H1 (cell line): ENCODE measurements at regions not wholly inside any gene's neighbourhood (a gene's known extent, or its start where the extent isn't known, plus 50 kb on each side); places are given as distances from the start of the nearest gene placed in this dataset.
A peak's percentile ranks its signal among the peaks of the same experiment; 100 is the strongest.

Source experiments
- CTCF ChIA-PET: fragments of 300-600 bp; sonication (Branson Sonifier 250); formaldehyde crosslinking; loops from one replicate; lab custom pipeline; 2021; ENCODE audit not compliant: partially characterized antibody; lab: Charles Lee
- POLR2A ChIA-PET: fragments of 300-600 bp; sonication (Branson Sonifier 250); formaldehyde crosslinking; loops from one replicate; lab custom pipeline; 2021; ENCODE audit warnings: inconsistent platforms; ENCODE audit not compliant: partially characterized antibody; lab: Charles Lee
- DNase-seq, 2 experiments: peaks; one replicate each; pipeline versions ENCODE4 v3.0.0 to v3.0.0-alpha.2; 2010 to 2022; ENCODE audit warnings: low spot score in 2 of 2, low read depth in 1 of 2, mixed read lengths in 1 of 2
- FAIRE-seq: peaks from 2 replicates; lab custom pipeline; 2011; peaks lifted over from hg19 to GRCh38; lab: Jason Lieb, UNC
- H2AFZ ChIP-seq: 2 replicates; pipeline ENCODE4 v1.8.1; 2012; ENCODE audit warnings: low read length, inconsistent platforms
- H2AK5ac ChIP-seq: 2 replicates; pipeline ENCODE4 v1.6.1; 2013; ENCODE audit warnings: low read depth, low read length
- H2BK120ac ChIP-seq: replicated peaks from 2 replicates; pipeline ENCODE3; 2013; ENCODE audit warnings: low read depth, low read length, inconsistent platforms
- H2BK12ac ChIP-seq: 2 replicates; pipeline ENCODE4 v1.6.1; 2013; ENCODE audit warnings: low read depth, low read length
- H2BK15ac ChIP-seq: 2 replicates; pipeline ENCODE4 v1.6.1; 2013; ENCODE audit warnings: low read length
- H2BK20ac ChIP-seq: 2 replicates; pipeline ENCODE4 v1.6.1; 2013; ENCODE audit warnings: low read length
- H2BK5ac ChIP-seq: 2 replicates; pipeline ENCODE4 v1.6.1; 2013; ENCODE audit warnings: low read depth, low read length
- H3K14ac ChIP-seq: 2 replicates; pipeline ENCODE4 v1.6.1; 2013; ENCODE audit warnings: inconsistent platforms; ENCODE audit not compliant: insufficient read length
- H3K18ac ChIP-seq: 2 replicates; pipeline ENCODE4 v1.6.1; 2013; ENCODE audit warnings: low read length; ENCODE audit errors: extremely low read depth
- H3K23ac ChIP-seq: 2 replicates; pipeline ENCODE4 v1.6.1; 2013; ENCODE audit warnings: inconsistent platforms; ENCODE audit not compliant: insufficient read length
- H3K23me2 ChIP-seq: 2 replicates; pipeline ENCODE4 v1.6.1; 2013; ENCODE audit warnings: low read depth, low read length
- H3K27ac ChIP-seq: 2 replicates; pipeline ENCODE4 v1.6.1; 2011; ENCODE audit warnings: low read depth, low read length, inconsistent platforms
- H3K27me3 ChIP-seq, 4 experiments: replicated peaks in 1 of 4; 1 replicate in 1 of 4; 2 replicates in 3 of 4; pipeline versions ENCODE4 v1.6.1 to v1.8.1; 2011 to 2013; ENCODE audit warnings: low read length in 3 of 4, mild to moderate bottlenecking in 3 of 4, inconsistent platforms in 2 of 4, mixed read lengths in 2 of 4, moderate library complexity in 1 of 4; ENCODE audit not compliant: control insufficient read depth in 3 of 4, insufficient read depth in 3 of 4; ENCODE audit errors: extremely low read depth in 1 of 4
- H3K36me3 ChIP-seq, 4 experiments: 2 replicates each; pipeline versions ENCODE4 v1.6.1 to v1.8.1; 2011 to 2013; ENCODE audit warnings: mild to moderate bottlenecking in 4 of 4, low read length in 3 of 4, moderate library complexity in 2 of 4, control low read depth in 1 of 4, inconsistent platforms in 1 of 4; ENCODE audit not compliant: insufficient read depth in 4 of 4, control insufficient read depth in 2 of 4
- H3K4ac ChIP-seq: replicated peaks from 2 replicates; pipeline ENCODE3; 2013; ENCODE audit warnings: low read length, low read depth, mixed read lengths, inconsistent platforms; ENCODE audit not compliant: insufficient read length
- H3K4me1 ChIP-seq, 4 experiments: replicated peaks in 1 of 4; 1 replicate in 1 of 4; 2 replicates in 3 of 4; pipeline versions ENCODE4 v1.6.1 to v1.8.1; 2011 to 2013; ENCODE audit warnings: low read length in 3 of 4, inconsistent platforms in 2 of 4, mixed read lengths in 1 of 4; ENCODE audit not compliant: insufficient read depth in 4 of 4, control insufficient read depth in 3 of 4
- H3K4me2 ChIP-seq, 2 experiments: 2 replicates each; pipeline versions ENCODE4 v1.6.1 to v1.8.1; 2011 to 2013; ENCODE audit warnings: low read depth in 2 of 2, low read length in 2 of 2, control low read depth in 1 of 2, inconsistent platforms in 1 of 2, mild to moderate bottlenecking in 1 of 2; ENCODE audit not compliant: insufficient read depth in 1 of 2
- H3K4me3 ChIP-seq, 4 experiments: fragments of 200-600, 300-600 bp in 1 of 4; sonication (generic), shearing (Covaris generic), sonication (Bioruptor Twin) in 1 of 4; 2 replicates each; pipeline versions ENCODE4 v1.5.1 to v1.8.1; 2011 to 2016; ENCODE audit warnings: low read length in 4 of 4, low read depth in 3 of 4, control low read depth in 2 of 4, inconsistent platforms in 2 of 4, mild to moderate bottlenecking in 2 of 4, mixed read lengths in 1 of 4, moderate library complexity in 1 of 4; ENCODE audit not compliant: insufficient read depth in 2 of 4; ENCODE audit errors: extremely low read depth in 1 of 4
- H3K56ac ChIP-seq: replicated peaks from 2 replicates; pipeline ENCODE3; 2013; ENCODE audit warnings: low read depth, mild to moderate bottlenecking, mixed read lengths, low read length, inconsistent platforms; ENCODE audit not compliant: insufficient read length
- H3K79me1 ChIP-seq: 2 replicates; pipeline ENCODE4 v1.6.1; 2013; ENCODE audit warnings: low read depth, low read length, control low read depth
- H3K79me2 ChIP-seq, 2 experiments: 2 replicates each; pipeline versions ENCODE4 v1.6.1 to v1.8.1; 2012 to 2013; ENCODE audit warnings: low read length in 2 of 2, mild to moderate bottlenecking in 2 of 2, inconsistent platforms in 1 of 2; ENCODE audit not compliant: insufficient read depth in 2 of 2, control insufficient read depth in 1 of 2
- H3K9ac ChIP-seq, 4 experiments: replicated peaks in 1 of 4; 1 replicate in 1 of 4; 2 replicates in 3 of 4; pipeline versions ENCODE4 v1.6.1 to v1.8.1; 2011 to 2013; ENCODE audit warnings: low read depth in 3 of 4, low read length in 3 of 4, control low read depth in 2 of 4, mild to moderate bottlenecking in 2 of 4, moderate library complexity in 2 of 4, inconsistent platforms in 1 of 4; ENCODE audit errors: extremely low read depth in 1 of 4
- H3K9me3 ChIP-seq, 2 experiments: 2 replicates each; pipeline versions ENCODE4 v1.6.1 to v1.8.1; 2012 to 2013; ENCODE audit warnings: mild to moderate bottlenecking in 2 of 2, moderate library complexity in 2 of 2, control low read depth in 1 of 2, inconsistent platforms in 1 of 2, low read depth in 1 of 2, low read length in 1 of 2, mixed read lengths in 1 of 2; ENCODE audit not compliant: insufficient read depth in 2 of 2
- H4K20me1 ChIP-seq, 2 experiments: replicated peaks in 1 of 2; 2 replicates each; pipeline versions ENCODE3 to v1.8.1; 2011 to 2013; ENCODE audit warnings: inconsistent platforms in 2 of 2, low read length in 2 of 2, mild to moderate bottlenecking in 1 of 2; ENCODE audit not compliant: insufficient read depth in 2 of 2, control insufficient read depth in 1 of 2
- H4K5ac ChIP-seq: 2 replicates; pipeline ENCODE4 v1.6.1; 2013; ENCODE audit warnings: low read length, low read depth, mixed read lengths, inconsistent platforms; ENCODE audit not compliant: insufficient read length
- H4K8ac ChIP-seq: 2 replicates; pipeline ENCODE4 v1.8.0; 2013; ENCODE audit warnings: mild to moderate bottlenecking, moderate library complexity, low read length, inconsistent platforms; ENCODE audit not compliant: insufficient read depth; ENCODE audit errors: extremely low read depth
- H4K91ac ChIP-seq: replicated peaks from 2 replicates; pipeline ENCODE3; 2013; ENCODE audit warnings: low read length, mixed read lengths, inconsistent platforms; ENCODE audit not compliant: insufficient read length
- WGBS, 2 experiments: shearing (Covaris generic) in 1 of 2; methylation state at CpG; one replicate each; pipeline versions ENCODE4 v1.1.6 to v1.1.7; 2013 to 2015; ENCODE audit warnings: low lambda C conversion rate in 2 of 2, mixed read lengths in 2 of 2, inconsistent platforms in 1 of 2, low coverage in 1 of 2, missing lambda C conversion rate in 1 of 2; ENCODE audit not compliant: insufficient replicate concordance in 2 of 2, insufficient coverage in 1 of 2, insufficient read length in 1 of 2; ENCODE audit errors: extremely low coverage in 1 of 2, missing lambda C conversion rate in 1 of 2; 5-methylcytosine and 5-hydroxymethylcytosine counted together
- TF ChIP-seq, protein P1 (sequence below): fragments of 300-600 bp; sonication (generic); IDR thresholded peaks from 2 replicates; pipeline ENCODE4 v1.7.1; 2012; ENCODE audit warnings: low read length, moderate library complexity, mild to moderate bottlenecking, inconsistent platforms; ENCODE audit not compliant: insufficient replicate concordance

DNA sequence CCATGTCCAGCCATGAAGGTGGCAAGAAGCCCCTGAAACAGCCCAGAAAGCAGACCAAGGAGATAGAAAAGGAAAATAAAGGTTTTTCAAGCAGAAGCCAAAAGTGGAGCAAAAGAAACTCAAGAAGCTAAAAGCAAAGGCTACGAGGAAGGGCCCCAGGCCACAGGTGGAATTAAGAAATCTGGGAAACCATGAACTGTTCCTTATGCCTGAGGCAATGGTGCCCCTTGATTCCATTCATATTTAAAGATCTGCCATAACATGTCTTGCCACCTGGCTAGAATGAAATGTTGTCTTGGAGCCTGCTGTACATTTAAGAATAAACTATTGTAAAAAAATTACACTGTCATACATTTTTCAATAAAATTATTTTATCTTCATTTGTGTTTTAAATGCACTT lies 59.5 kb upstream of the TARS1 start:
- H3K9me3 ChIP-seq: peaks cover 8 to 16% of the 10 kb centered on the region in 2 experiments; a peak in 3 of 4 replicates
- no peak overlapping the region for H2AK5ac ChIP-seq
- no peak overlapping the region for H3K18ac ChIP-seq
- no peak overlapping the region for H4K5ac ChIP-seq
- H2BK5ac ChIP-seq: no peak overlapping the region
- CTCF ChIA-PET: interaction anchor here (0.6 to 1.4 kb wide), 3 partner anchors 10 to 446 kb away, joined by 3 read pairs; no protein-coding TSS in a partner anchor
- H2BK20ac ChIP-seq: no peak overlapping the region
- H2BK120ac ChIP-seq: no peak overlapping the region
- H3K79me2 ChIP-seq: no peaks in the 10 kb centered on the region
- DNase-seq (no peak), FAIRE-seq (peak; percentile 28)
- no peak overlapping the region for H3K56ac ChIP-seq
- H3K27me3 ChIP-seq: no peaks in the 10 kb centered on the region
- H3K36me3 ChIP-seq: no peaks in the 10 kb centered on the region
- no peak overlapping the region for H2BK15ac ChIP-seq
- POLR2A ChIA-PET: no interaction called here
- no peak overlapping the region for H3K23ac ChIP-seq
- no peaks in the 10 kb centered on the region for H3K4me1 ChIP-seq
- no peaks in the 10 kb centered on the region for H3K79me1 ChIP-seq
- 94% methylated on average over 1 of the region's 1 CpG; no CpG with 5 or more reads in 1 of the 2 experiments for WGBS, 2 experiments
- H3K14ac ChIP-seq: no peak overlapping the region
- no peaks in the 10 kb centered on the region for H3K23me2 ChIP-seq
- no peak overlapping the region for H3K4ac ChIP-seq
- no peaks in the 10 kb centered on the region for H4K20me1 ChIP-seq
- H3K9ac ChIP-seq: no peak overlapping the region
- no peak overlapping the region for H2BK12ac ChIP-seq
- H3K4me3 ChIP-seq: no peak overlapping the region
- H2AFZ ChIP-seq: no peak overlapping the region
- H4K8ac ChIP-seq: no peak overlapping the region
- H3K4me2 ChIP-seq: no peak overlapping the region
- no peak overlapping the region for H3K27ac ChIP-seq
- no peak overlapping the region for H4K91ac ChIP-seq
- TF ChIP-seq, protein P1, sequence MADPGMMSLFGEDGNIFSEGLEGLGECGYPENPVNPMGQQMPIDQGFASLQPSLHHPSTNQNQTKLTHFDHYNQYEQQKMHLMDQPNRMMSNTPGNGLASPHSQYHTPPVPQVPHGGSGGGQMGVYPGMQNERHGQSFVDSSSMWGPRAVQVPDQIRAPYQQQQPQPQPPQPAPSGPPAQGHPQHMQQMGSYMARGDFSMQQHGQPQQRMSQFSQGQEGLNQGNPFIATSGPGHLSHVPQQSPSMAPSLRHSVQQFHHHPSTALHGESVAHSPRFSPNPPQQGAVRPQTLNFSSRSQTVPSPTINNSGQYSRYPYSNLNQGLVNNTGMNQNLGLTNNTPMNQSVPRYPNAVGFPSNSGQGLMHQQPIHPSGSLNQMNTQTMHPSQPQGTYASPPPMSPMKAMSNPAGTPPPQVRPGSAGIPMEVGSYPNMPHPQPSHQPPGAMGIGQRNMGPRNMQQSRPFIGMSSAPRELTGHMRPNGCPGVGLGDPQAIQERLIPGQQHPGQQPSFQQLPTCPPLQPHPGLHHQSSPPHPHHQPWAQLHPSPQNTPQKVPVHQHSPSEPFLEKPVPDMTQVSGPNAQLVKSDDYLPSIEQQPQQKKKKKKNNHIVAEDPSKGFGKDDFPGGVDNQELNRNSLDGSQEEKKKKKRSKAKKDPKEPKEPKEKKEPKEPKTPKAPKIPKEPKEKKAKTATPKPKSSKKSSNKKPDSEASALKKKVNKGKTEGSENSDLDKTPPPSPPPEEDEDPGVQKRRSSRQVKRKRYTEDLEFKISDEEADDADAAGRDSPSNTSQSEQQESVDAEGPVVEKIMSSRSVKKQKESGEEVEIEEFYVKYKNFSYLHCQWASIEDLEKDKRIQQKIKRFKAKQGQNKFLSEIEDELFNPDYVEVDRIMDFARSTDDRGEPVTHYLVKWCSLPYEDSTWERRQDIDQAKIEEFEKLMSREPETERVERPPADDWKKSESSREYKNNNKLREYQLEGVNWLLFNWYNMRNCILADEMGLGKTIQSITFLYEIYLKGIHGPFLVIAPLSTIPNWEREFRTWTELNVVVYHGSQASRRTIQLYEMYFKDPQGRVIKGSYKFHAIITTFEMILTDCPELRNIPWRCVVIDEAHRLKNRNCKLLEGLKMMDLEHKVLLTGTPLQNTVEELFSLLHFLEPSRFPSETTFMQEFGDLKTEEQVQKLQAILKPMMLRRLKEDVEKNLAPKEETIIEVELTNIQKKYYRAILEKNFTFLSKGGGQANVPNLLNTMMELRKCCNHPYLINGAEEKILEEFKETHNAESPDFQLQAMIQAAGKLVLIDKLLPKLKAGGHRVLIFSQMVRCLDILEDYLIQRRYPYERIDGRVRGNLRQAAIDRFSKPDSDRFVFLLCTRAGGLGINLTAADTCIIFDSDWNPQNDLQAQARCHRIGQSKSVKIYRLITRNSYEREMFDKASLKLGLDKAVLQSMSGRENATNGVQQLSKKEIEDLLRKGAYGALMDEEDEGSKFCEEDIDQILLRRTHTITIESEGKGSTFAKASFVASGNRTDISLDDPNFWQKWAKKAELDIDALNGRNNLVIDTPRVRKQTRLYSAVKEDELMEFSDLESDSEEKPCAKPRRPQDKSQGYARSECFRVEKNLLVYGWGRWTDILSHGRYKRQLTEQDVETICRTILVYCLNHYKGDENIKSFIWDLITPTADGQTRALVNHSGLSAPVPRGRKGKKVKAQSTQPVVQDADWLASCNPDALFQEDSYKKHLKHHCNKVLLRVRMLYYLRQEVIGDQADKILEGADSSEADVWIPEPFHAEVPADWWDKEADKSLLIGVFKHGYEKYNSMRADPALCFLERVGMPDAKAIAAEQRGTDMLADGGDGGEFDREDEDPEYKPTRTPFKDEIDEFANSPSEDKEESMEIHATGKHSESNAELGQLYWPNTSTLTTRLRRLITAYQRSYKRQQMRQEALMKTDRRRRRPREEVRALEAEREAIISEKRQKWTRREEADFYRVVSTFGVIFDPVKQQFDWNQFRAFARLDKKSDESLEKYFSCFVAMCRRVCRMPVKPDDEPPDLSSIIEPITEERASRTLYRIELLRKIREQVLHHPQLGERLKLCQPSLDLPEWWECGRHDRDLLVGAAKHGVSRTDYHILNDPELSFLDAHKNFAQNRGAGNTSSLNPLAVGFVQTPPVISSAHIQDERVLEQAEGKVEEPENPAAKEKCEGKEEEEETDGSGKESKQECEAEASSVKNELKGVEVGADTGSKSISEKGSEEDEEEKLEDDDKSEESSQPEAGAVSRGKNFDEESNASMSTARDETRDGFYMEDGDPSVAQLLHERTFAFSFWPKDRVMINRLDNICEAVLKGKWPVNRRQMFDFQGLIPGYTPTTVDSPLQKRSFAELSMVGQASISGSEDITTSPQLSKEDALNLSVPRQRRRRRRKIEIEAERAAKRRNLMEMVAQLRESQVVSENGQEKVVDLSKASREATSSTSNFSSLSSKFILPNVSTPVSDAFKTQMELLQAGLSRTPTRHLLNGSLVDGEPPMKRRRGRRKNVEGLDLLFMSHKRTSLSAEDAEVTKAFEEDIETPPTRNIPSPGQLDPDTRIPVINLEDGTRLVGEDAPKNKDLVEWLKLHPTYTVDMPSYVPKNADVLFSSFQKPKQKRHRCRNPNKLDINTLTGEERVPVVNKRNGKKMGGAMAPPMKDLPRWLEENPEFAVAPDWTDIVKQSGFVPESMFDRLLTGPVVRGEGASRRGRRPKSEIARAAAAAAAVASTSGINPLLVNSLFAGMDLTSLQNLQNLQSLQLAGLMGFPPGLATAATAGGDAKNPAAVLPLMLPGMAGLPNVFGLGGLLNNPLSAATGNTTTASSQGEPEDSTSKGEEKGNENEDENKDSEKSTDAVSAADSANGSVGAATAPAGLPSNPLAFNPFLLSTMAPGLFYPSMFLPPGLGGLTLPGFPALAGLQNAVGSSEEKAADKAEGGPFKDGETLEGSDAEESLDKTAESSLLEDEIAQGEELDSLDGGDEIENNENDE: no peak
